Heart left ventricle (tissue), 16 donors: ENCODE measurements at regions not wholly inside any gene's neighbourhood (a gene's known extent, or its start where the extent isn't known, plus 50 kb on each side); places are given as distances from the start of the nearest gene placed in this dataset.
A peak's percentile ranks its signal among the peaks of the same experiment; 100 is the strongest.

Experiments
- ATAC-seq, 4 donors: fragments of 200-7000 bp; cut with Tn5 transposase; one replicate each; pipeline ENCODE4 v1.9.1; 2020 to 2022; ENCODE audit warnings: moderate library complexity in 4 of 4, mild to moderate bottlenecking in 3 of 4, moderate number of reproducible peaks in 1 of 4
- DNase-seq, 5 donors: peaks; one replicate each; pipeline ENCODE4 v3.0.0-alpha.2; 2020
- H3K27ac ChIP-seq, 12 donors: fragments of 200-600 bp; sonication (generic) in 4 of 12; one replicate each; pipeline versions ENCODE4 v1.5.0 to v1.8.0; 2016 to 2022; ENCODE audit warnings: mild to moderate bottlenecking in 2 of 12
- H3K27me3 ChIP-seq, 9 donors: fragments of 200-600 bp; sonication (generic) in 2 of 9; one replicate each; pipeline versions ENCODE4 v1.5.1 to v1.8.0; 2016 to 2022; ENCODE audit warnings: mild to moderate bottlenecking in 3 of 9
- H3K36me3 ChIP-seq, 9 donors: fragments of 200-600 bp; sonication (generic) in 2 of 9; one replicate each; pipeline versions ENCODE4 v1.5.0 to v1.8.0; 2018 to 2022; ENCODE audit warnings: mild to moderate bottlenecking in 2 of 9
- H3K4me1 ChIP-seq, 12 donors: fragments of 200-600 bp; sonication (generic) in 4 of 12; one replicate each; pipeline versions ENCODE4 v1.5.0 to v1.8.0; 2016 to 2022; ENCODE audit warnings: mild to moderate bottlenecking in 3 of 12
- H3K4me3 ChIP-seq, 12 donors: fragments of 200-600 bp; sonication (generic) in 4 of 12; one replicate each; pipeline versions ENCODE4 v1.5.0 to v1.8.0; 2017 to 2022; ENCODE audit warnings: mild to moderate bottlenecking in 9 of 12, moderate library complexity in 4 of 12
- H3K9me3 ChIP-seq, 12 donors: fragments of 200-600 bp; sonication (generic) in 4 of 12; one replicate each; pipeline versions ENCODE4 v1.5.0 to v1.8.0; 2016 to 2022; ENCODE audit warnings: mild to moderate bottlenecking in 1 of 12
- CTCF ChIP-seq, 12 donors: fragments of 200-600 bp; sonication (generic) in 4 of 12; IDR thresholded peaks; one replicate each; pipeline versions ENCODE4 v1.5.0 to v1.8.0; 2018 to 2022; ENCODE audit warnings: antibody characterized with exemption in 12 of 12, mild to moderate bottlenecking in 5 of 12
- POLR2A ChIP-seq, 2 donors: fragments of 450-650 bp; IDR thresholded peaks; one replicate each; pipeline ENCODE4 v1.6.1; 2017; ENCODE audit warnings: antibody characterized with exemption in 2 of 2, mild to moderate bottlenecking in 2 of 2, moderate library complexity in 2 of 2
- WGBS, 4 donors: extraction: QIAGEN DNeasy Blood & Tissue Kit in 2 of 4; methylation state at CpG; one replicate each; pipeline versions ENCODE4 v1.1.5 to v1.1.7; 2013 to 2018; 5-methylcytosine and 5-hydroxymethylcytosine counted together
- intact Hi-C, 10 donors: fragments of 100-400 bp; cut with DNase I; formaldehyde crosslinking; loops; one replicate each; pipeline versions ENCODE4 v1.11.1 to v1.14.2; 2022
- donor health status: ischemic (EF 13 %, LVEDD 7.1; RV severe dilation, severe dysfunction).
- donor health status: healthy with polysubstance abuse.
- donor health status: DM: no; HTN: yes; CAD: no.
- donor health status: DM: no; HTN: no; CAD: no.
- donor health status: ischemic (EF 25% LVEDD 6.9; RV normal size, moderate dysfunction).
- donor health status: ischemic (EF 25% LVEDD 5.7; RV mildly dilated, moderate dysfunction).
- donor health status: healthy.
- donor health status: DM: yes; HTN: yes; CAD: no.
- donor health status: ischemic (EF 35%, LVEDD 5.7; RV mildly dilated, moderate dysfunction).
- donor health status: nonischemic (EF 11% LVEDD 7.7; RV severe dilation, severe dysfunction).
- donor health status: DM: yes; HTN: yes; CAD: no.
- donor health status: PGD.
- donor health status: ischemic (EF 29% LVEDD 5.4; RV normal size, mild dysfunction).
- donor health status: nonischemic (EF 23%, LVEDD 6.1; RV moderate dilation, normal function).

GRCh38 chr2:145875016-145875415 is 1355.1 kb upstream of the ZEB2 start:
- intact Hi-C loops = no loop called here
- no peak for DNase-seq
- no peaks in the 10 kb centered on the region for H3K27me3 ChIP-seq
- TF ChIP-seq CTCF (IDR thresholded peaks at IDR 0.05) (no peak), POLR2A (IDR thresholded peaks at IDR 0.05) (no peak)
- H3K27ac ChIP-seq = no peak overlapping the region
- 74 to 85% (median 81%) methylated on average over 5 of the region's 5 CpGs for WGBS, 4 donors
- H3K36me3 ChIP-seq = no peaks in the 10 kb centered on the region
- peaks cover 0 to 4% (median 0%) of the 10 kb centered on the region in 12 donors for H3K4me1 ChIP-seq
- H3K4me3 ChIP-seq = no peak overlapping the region
- H3K9me3 ChIP-seq = no peaks in the 10 kb centered on the region
- no peak for ATAC-seq

GRCh38 chr2:145874466-145874865 is 1354.5 kb upstream of the ZEB2 start:
- no peak for DNase-seq
- no peak overlapping the region for H3K27ac ChIP-seq
- peaks cover 0 to 4% (median 0%) of the 10 kb centered on the region in 12 donors for H3K4me1 ChIP-seq
- peak in 1 of 4 donors; percentile 70 for ATAC-seq
- H3K27me3 ChIP-seq = no peaks in the 10 kb centered on the region
- H3K36me3 ChIP-seq = no peaks in the 10 kb centered on the region
- TF ChIP-seq POLR2A (IDR thresholded peaks at IDR 0.05) = no peak
- no peak for TF ChIP-seq CTCF (IDR thresholded peaks at IDR 0.05)
- no peak overlapping the region for H3K4me3 ChIP-seq
- intact Hi-C loops = no loop called here
- H3K9me3 ChIP-seq = no peaks in the 10 kb centered on the region
- WGBS, 4 donors = 55 to 74% (median 69%) methylated on average over 1 of the region's 1 CpG

- H3K9me3 ChIP-seq = no peaks in the 10 kb centered on the region
- intact Hi-C loops = no loop called here
- no peaks in the 10 kb centered on the region for H3K27me3 ChIP-seq
- H3K4me1 ChIP-seq = no peaks in the 10 kb centered on the region
- H3K27ac ChIP-seq = no peak overlapping the region
- no peaks in the 10 kb centered on the region for H3K36me3 ChIP-seq
- no peak for DNase-seq
- 93 to 98% (median 95%) methylated on average over 3 of the region's 3 CpGs for WGBS, 4 donors
- no peak for TF ChIP-seq CTCF (IDR thresholded peaks at IDR 0.05)
- TF ChIP-seq POLR2A (IDR thresholded peaks at IDR 0.05) = no peak
- no peak overlapping the region for H3K4me3 ChIP-seq
- ATAC-seq = no peak
These were observed 1344.6 kb upstream of the ZEB2 start for GRCh38 chr2:145864501-145864900.

- H3K27ac ChIP-seq = no peak overlapping the region
- no peak for DNase-seq
- intact Hi-C loops = no loop called here
These were observed 1342.0 kb upstream of the ZEB2 start for GRCh38 chr2:145861940-145862339.

More at GRCh38 chr2:145861940-145862339, 1342.0 kb upstream of the ZEB2 start:
- Histone ChIP-seq H3K36me3 (no peaks in the 10 kb centered on the region), H3K4me1 (no peaks in the 10 kb centered on the region), H3K4me3 (no peak overlapping the region), H3K27me3 (no peaks in the 10 kb centered on the region), H3K9me3 (no peaks in the 10 kb centered on the region)
- no peak for ATAC-seq
- WGBS, 4 donors = 69 to 75% (median 72%) methylated on average over 3 of the region's 3 CpGs
- no peak for TF ChIP-seq POLR2A (IDR thresholded peaks at IDR 0.05)
- no peak for TF ChIP-seq CTCF (IDR thresholded peaks at IDR 0.05)
